ENCODE measurements at regions not wholly inside any gene's neighbourhood (a gene's known extent, or its start where the extent isn't known, plus 50 kb on each side); places are given as distances from the start of the nearest gene placed in this dataset.

DNA sequence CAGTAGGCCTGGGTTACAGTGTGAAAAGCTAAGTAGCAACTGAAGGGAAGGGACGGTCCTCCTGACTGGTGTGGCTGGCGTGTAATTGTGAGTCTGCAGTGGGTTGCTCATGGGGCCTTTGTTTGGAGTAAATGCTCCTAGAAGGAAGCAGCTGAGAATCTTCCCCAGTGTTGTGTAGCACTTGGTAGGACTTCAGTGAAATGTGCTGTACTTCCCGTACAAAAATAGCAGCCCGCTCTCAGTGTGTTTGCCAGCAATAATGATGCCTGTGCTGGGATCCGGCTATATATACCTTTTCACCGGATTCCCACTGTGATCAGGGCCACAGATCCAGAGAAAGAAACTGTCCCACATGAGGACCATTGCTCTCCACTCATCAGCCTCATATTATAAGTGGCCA lies 175.7 kb upstream of the NTM start:
- TF ChIP-seq, protein P1, sequence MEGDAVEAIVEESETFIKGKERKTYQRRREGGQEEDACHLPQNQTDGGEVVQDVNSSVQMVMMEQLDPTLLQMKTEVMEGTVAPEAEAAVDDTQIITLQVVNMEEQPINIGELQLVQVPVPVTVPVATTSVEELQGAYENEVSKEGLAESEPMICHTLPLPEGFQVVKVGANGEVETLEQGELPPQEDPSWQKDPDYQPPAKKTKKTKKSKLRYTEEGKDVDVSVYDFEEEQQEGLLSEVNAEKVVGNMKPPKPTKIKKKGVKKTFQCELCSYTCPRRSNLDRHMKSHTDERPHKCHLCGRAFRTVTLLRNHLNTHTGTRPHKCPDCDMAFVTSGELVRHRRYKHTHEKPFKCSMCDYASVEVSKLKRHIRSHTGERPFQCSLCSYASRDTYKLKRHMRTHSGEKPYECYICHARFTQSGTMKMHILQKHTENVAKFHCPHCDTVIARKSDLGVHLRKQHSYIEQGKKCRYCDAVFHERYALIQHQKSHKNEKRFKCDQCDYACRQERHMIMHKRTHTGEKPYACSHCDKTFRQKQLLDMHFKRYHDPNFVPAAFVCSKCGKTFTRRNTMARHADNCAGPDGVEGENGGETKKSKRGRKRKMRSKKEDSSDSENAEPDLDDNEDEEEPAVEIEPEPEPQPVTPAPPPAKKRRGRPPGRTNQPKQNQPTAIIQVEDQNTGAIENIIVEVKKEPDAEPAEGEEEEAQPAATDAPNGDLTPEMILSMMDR (IDR thresholded peaks at IDR 0.05; ENCODE audit: insufficient read depth, low read length, severe bottlenecking) = no peak
- Histone ChIP-seq H3K4me3 (ENCODE audit: low read depth, low read length) (no peak overlapping the region), H3K36me3 (ENCODE audit: control insufficient read depth, insufficient read depth, low read length) (no peaks in the 10 kb centered on the region), H3K27me3 (ENCODE audit: control insufficient read depth, insufficient read depth, low read length) (peaks cover 12% of the 10 kb centered on the region)
- no peak for FAIRE-seq
- DNase-seq (ENCODE audit: low read depth) = no peak

DNA sequence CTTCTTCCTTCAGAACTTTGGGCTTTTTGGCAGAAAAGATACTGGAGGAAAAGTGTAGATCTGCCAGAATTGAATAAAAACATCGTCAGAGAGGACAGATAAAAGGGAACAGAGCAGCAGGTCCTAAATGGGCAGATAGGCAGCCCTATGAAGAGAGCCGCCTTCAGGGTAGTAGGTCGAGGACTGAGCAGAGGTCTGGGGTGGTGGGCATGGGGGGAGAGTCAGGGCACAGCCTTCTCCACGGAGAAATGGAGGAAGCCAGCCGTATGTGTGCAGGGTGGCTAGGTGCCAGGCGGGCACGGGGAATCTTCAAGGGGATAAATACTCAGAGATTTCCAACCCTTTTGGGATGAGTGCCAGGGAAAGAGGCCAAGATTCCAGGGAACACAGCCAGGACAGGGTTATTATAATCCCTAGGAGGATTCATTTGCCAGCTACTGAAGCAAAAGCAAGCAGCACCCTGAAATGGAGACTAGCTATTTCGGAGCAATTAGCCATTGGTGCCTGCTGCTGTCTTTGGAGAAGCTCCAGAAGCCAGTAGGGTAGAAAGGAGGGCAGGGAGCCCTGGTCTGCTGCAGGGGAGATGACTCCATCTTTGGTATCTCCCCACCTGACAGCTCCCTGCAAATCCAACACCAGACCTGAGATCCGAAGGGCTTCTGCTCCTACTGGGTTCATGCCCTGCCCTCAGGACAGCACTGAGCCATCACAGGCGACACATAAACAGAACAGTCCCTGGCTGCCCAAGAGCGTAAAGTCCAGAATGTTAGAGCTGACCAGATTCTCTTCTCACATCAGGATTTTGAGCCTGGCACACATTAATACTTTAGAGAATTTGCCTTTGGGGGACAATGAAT lies 174.5 kb upstream of the NTM start:
- FAIRE-seq (no peak), DNase-seq (ENCODE audit: low read depth) (peak; percentile 67)
- H3K27me3 ChIP-seq (ENCODE audit: control insufficient read depth, insufficient read depth, low read length) = peaks cover 12% of the 10 kb centered on the region
- H3K36me3 ChIP-seq (ENCODE audit: control insufficient read depth, insufficient read depth, low read length) = no peaks in the 10 kb centered on the region
- TF ChIP-seq, protein P1 (IDR thresholded peaks at IDR 0.05; ENCODE audit: insufficient read depth, low read length, severe bottlenecking) = no peak
- no peak overlapping the region for H3K4me3 ChIP-seq (ENCODE audit: low read depth, low read length)

DNA sequence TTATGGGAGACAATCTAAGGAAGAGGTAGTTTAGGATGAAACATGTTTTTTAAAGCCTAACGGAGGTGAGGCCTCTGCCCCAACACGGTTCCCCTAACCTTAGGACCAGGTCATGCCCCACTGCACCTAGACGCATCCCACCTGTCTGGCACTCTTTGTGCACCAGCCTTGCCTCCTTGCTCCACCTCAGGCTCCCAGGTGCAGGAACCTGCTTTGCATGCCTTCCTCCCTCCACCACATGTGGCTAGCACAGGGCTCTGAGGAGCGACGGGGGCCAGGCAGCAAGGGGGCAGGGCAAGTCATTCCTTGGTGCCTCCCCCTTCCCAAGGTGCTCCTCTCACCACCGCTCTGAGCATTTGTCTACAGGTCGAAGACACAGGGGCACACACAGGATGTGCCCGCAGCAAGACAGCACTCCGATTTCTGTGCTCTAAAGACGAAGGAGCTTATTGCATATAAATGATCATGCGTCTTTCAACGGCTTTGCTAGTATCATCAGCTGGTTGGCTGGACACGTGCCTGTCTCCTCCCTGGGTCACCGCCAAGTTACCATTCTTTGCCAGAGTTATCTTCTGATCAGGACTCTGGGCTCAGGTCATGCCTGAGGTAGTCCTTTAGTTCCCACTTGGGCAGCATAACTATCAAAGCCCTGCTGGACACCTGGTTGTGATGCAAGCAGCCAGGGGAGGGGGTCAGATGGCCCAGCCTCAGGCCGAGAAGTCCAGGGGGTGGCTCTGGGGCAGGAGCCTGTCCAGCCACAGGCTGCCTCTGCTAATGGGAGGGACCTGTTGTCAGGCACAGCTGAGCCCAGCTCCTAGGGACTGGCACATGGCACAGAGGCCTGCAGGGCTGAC lies 172.0 kb upstream of the NTM start:
- TF ChIP-seq, protein P1 (IDR thresholded peaks at IDR 0.05; ENCODE audit: insufficient read depth, low read length, severe bottlenecking) = no peak
- FAIRE-seq = no peak
- H3K27me3 ChIP-seq (ENCODE audit: control insufficient read depth, insufficient read depth, low read length) = peaks cover 12% of the 10 kb centered on the region
- no peak for DNase-seq (ENCODE audit: low read depth)
- H3K4me3 ChIP-seq (ENCODE audit: low read depth, low read length) = no peak overlapping the region
- H3K36me3 ChIP-seq (ENCODE audit: control insufficient read depth, insufficient read depth, low read length) = no peaks in the 10 kb centered on the region

DNA sequence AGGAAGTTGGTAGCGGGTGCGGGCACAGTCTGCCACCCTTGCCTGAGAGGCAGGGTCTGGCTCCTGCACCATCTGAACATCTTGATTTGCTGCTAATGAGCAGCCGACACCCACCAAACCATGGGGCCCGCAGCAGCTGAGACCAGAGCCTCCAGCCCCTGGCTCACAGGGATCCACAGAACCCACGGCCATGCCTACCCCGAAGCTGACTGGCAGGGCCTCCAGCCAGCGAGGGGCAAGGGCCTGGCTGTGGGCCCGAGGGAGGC lies 171.5 kb upstream of the NTM start:
- DNase-seq (ENCODE audit: low read depth) (no peak), FAIRE-seq (no peak)
- TF ChIP-seq, protein P1 (IDR thresholded peaks at IDR 0.05; ENCODE audit: insufficient read depth, low read length, severe bottlenecking) = no peak
- no peak overlapping the region for H3K4me3 ChIP-seq (ENCODE audit: low read depth, low read length)
- peaks cover 9% of the 10 kb centered on the region for H3K27me3 ChIP-seq (ENCODE audit: control insufficient read depth, insufficient read depth, low read length)
- H3K36me3 ChIP-seq (ENCODE audit: control insufficient read depth, insufficient read depth, low read length) = no peaks in the 10 kb centered on the region

DNA sequence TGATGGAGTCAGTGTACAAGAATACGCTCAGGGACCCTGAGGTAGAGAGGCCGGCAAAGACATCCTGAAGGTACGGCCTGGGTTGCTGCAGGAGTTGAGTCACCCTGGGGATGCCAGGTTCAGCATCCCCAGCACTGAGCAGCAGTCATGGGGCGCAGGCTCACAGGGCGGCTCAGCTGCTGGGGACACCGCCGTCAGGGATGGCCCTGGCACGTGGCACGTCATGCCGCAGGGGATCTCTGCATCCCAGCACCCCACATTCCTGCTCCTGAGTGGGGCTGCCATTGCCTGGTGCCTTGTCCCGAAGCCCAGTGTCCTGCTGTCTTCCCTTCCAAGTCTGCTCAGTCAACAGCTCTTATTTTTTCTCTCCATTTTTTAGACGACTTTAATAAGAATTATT lies 168.7 kb upstream of the NTM start:
- TF ChIP-seq, protein P1 (IDR thresholded peaks at IDR 0.05; ENCODE audit: insufficient read depth, low read length, severe bottlenecking) = no peak
- Histone ChIP-seq H3K27me3 (ENCODE audit: control insufficient read depth, insufficient read depth, low read length) (peaks cover 6% of the 10 kb centered on the region), H3K4me3 (ENCODE audit: low read depth, low read length) (no peak overlapping the region), H3K36me3 (ENCODE audit: control insufficient read depth, insufficient read depth, low read length) (no peaks in the 10 kb centered on the region)
- FAIRE-seq (no peak), DNase-seq (ENCODE audit: low read depth) (no peak)

Data from bronchial epithelial cell (primary cell).